Body of pancreas (tissue), 4 donors: ENCODE measurements at regions not wholly inside any gene's neighbourhood (a gene's known extent, or its start where the extent isn't known, plus 50 kb on each side); places are given as distances from the start of the nearest gene placed in this dataset.

ENCODE experiments used
- POLR2A ChIP-seq, 3 donors: fragments of 450-650 bp; IDR thresholded peaks; one replicate each; pipeline ENCODE4 v1.6.1; 2016; ENCODE audit warnings: antibody characterized with exemption in 3 of 3, mild to moderate bottlenecking in 2 of 3
- TF ChIP-seq, protein P1 (sequence below), 7 experiments: fragments of 450-650 bp in 4 of 7; fragments of 200-600 bp in 3 of 7; sonication (generic) in 3 of 7; IDR thresholded peaks; one replicate each; pipeline ENCODE4 v1.5.1; 2016 to 2019; ENCODE audit warnings: antibody characterized with exemption in 7 of 7

GRCh38 chr6:66599541-66599940 lies 892.5 kb upstream of the EYS start:
- no peak for TF ChIP-seq POLR2A (IDR thresholded peaks at IDR 0.05)
- TF ChIP-seq, protein P1, sequence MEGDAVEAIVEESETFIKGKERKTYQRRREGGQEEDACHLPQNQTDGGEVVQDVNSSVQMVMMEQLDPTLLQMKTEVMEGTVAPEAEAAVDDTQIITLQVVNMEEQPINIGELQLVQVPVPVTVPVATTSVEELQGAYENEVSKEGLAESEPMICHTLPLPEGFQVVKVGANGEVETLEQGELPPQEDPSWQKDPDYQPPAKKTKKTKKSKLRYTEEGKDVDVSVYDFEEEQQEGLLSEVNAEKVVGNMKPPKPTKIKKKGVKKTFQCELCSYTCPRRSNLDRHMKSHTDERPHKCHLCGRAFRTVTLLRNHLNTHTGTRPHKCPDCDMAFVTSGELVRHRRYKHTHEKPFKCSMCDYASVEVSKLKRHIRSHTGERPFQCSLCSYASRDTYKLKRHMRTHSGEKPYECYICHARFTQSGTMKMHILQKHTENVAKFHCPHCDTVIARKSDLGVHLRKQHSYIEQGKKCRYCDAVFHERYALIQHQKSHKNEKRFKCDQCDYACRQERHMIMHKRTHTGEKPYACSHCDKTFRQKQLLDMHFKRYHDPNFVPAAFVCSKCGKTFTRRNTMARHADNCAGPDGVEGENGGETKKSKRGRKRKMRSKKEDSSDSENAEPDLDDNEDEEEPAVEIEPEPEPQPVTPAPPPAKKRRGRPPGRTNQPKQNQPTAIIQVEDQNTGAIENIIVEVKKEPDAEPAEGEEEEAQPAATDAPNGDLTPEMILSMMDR (IDR thresholded peaks at IDR 0.05), result no peak
